A673 (cell line): ENCODE measurements at regions not wholly inside any gene's neighbourhood (a gene's known extent, or its start where the extent isn't known, plus 50 kb on each side); places are given as distances from the start of the nearest gene placed in this dataset.

Source experiments
- BruUV-seq: library from RNA; stranded (reverse); fragments of 400-500 nt; replicated peaks from 2 replicates; lab custom pipeline; 2021; lab: Mats Ljungman, UMichigan
- CTCF ChIA-PET: fragments of 300-600 bp; sonication (Branson Sonifier 250); formaldehyde crosslinking; loops from one replicate; lab custom pipeline; 2022; ENCODE audit warnings: antibody characterized with exemption; lab: Charles Lee
- POLR2A ChIA-PET: fragments of 300-600 bp; sonication (Branson Sonifier 250); formaldehyde crosslinking; loops from one replicate; lab custom pipeline; 2022; ENCODE audit warnings: antibody characterized with exemption; ENCODE audit not compliant: low non-redundant PET; lab: Charles Lee
- DNase-seq: peaks from one replicate; pipeline ENCODE4 v3.0.0-alpha.2; 2015; ENCODE audit warnings: low spot score
- H3K27ac ChIP-seq: fragments of 200-600 bp; sonication (generic); 2 replicates; pipeline ENCODE4 v1.5.1; 2016; ENCODE audit warnings: mixed run types, low read depth, mild to moderate bottlenecking, mixed read lengths, antibody characterized with exemption, low read length; ENCODE audit not compliant: poor library complexity, severe bottlenecking
- H3K27me3 ChIP-seq: fragments of 200-600 bp; sonication (generic); replicated peaks from 2 replicates; pipeline ENCODE4 v1.6.1; 2017; ENCODE audit warnings: mixed run types, low read depth, mild to moderate bottlenecking, mixed read lengths, antibody characterized with exemption, low read length; ENCODE audit not compliant: insufficient read depth, poor library complexity
- H3K36me3 ChIP-seq: fragments of 200-600 bp; sonication (generic); 2 replicates; pipeline ENCODE4 v1.6.1; 2016; ENCODE audit warnings: mixed run types, mild to moderate bottlenecking, mixed read lengths, antibody characterized with exemption, low read length; ENCODE audit not compliant: insufficient read depth, poor library complexity, severe bottlenecking
- H3K4me1 ChIP-seq: fragments of 200-600 bp; sonication (generic); 2 replicates; pipeline ENCODE4 v1.6.1; 2017; ENCODE audit warnings: mixed run types, mild to moderate bottlenecking, mixed read lengths, antibody characterized with exemption, low read length; ENCODE audit not compliant: insufficient read depth, poor library complexity, severe bottlenecking
- H3K4me3 ChIP-seq: fragments of 200-600 bp; sonication (generic); 2 replicates; pipeline ENCODE4 v1.5.1; 2016; ENCODE audit warnings: low read depth, mixed run types, mild to moderate bottlenecking, mixed read lengths, low read length; ENCODE audit not compliant: poor library complexity, severe bottlenecking
- H3K9me3 ChIP-seq: fragments of 200-600 bp; sonication (generic); 2 replicates; pipeline ENCODE4 v1.6.1; 2016; ENCODE audit warnings: mixed run types, low read depth, mild to moderate bottlenecking, mixed read lengths, antibody characterized with exemption, low read length; ENCODE audit not compliant: poor library complexity, severe bottlenecking
- EZH2 ChIP-seq: fragments of 200-600 bp; sonication (generic); IDR thresholded peaks from 2 replicates; pipeline ENCODE4 v1.6.1; 2017; ENCODE audit warnings: borderline replicate concordance, low read depth, mild to moderate bottlenecking, mixed read lengths, antibody characterized with exemption, low read length; ENCODE audit not compliant: poor library complexity, severe bottlenecking
- intact Hi-C: fragments of 100-400 bp; cut with micrococcal nuclease; formaldehyde crosslinking; loops from one replicate; pipeline ENCODE4 v1.10.0; 2022; ENCODE audit not compliant: unreplicated experiment
- TF ChIP-seq, protein P1 (sequence below): fragments of 300-800, 200-600 bp; sonication (generic); conservative IDR thresholded peaks from 2 replicates; pipeline ENCODE4 v1.5.1; 2017; ENCODE audit warnings: low read depth, mild to moderate bottlenecking, antibody characterized with exemption, low read length, moderate library complexity, mixed read lengths

- Histone ChIP-seq H3K4me3 (no peak overlapping the region), H3K27ac (no peak overlapping the region), H3K27me3 (no peaks in the 10 kb centered on the region), H3K9me3 (no peaks in the 10 kb centered on the region), H3K4me1 (no peaks in the 10 kb centered on the region), H3K36me3 (no peaks in the 10 kb centered on the region)
- BruUV-seq = no TSS peak
- no peak for DNase-seq
- TF ChIP-seq EZH2 = no peak
- TF ChIP-seq, protein P1, sequence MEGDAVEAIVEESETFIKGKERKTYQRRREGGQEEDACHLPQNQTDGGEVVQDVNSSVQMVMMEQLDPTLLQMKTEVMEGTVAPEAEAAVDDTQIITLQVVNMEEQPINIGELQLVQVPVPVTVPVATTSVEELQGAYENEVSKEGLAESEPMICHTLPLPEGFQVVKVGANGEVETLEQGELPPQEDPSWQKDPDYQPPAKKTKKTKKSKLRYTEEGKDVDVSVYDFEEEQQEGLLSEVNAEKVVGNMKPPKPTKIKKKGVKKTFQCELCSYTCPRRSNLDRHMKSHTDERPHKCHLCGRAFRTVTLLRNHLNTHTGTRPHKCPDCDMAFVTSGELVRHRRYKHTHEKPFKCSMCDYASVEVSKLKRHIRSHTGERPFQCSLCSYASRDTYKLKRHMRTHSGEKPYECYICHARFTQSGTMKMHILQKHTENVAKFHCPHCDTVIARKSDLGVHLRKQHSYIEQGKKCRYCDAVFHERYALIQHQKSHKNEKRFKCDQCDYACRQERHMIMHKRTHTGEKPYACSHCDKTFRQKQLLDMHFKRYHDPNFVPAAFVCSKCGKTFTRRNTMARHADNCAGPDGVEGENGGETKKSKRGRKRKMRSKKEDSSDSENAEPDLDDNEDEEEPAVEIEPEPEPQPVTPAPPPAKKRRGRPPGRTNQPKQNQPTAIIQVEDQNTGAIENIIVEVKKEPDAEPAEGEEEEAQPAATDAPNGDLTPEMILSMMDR = no peak
- intact Hi-C loops = no loop called here
- ChIA-PET POLR2A (no interaction called here), CTCF (no interaction called here)
Observed at GRCh38 chr5:125142458-125142857, 396.0 kb upstream of the ZNF608 start.

DNA sequence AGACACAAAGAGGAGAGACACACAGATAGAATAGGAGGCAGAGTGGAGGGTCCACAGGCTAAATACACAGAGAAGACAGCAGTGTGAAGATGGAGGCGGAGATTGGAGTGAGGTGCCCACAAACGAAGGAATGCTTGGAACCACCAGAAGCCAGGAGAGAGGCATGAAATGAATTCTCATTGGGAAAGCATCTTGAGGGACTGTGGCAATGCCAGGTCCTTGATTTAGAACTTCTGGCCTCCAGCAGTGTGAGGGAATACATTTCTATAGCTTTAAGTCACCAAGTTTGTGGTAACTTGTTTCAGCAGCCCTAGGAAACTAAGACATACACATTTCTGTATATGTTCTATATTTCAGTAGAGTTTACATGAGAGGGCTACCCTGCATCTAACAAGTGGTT lies 396.6 kb upstream of the ZNF608 start:
- no peaks in the 10 kb centered on the region for H3K36me3 ChIP-seq
- no peak for TF ChIP-seq EZH2
- TF ChIP-seq, protein P1 = no peak
- intact Hi-C loops = no loop called here
- H3K27me3 ChIP-seq = no peaks in the 10 kb centered on the region
- no peak overlapping the region for H3K4me3 ChIP-seq
- ChIA-PET CTCF (no interaction called here), POLR2A (no interaction called here)
- no TSS peak for BruUV-seq
- no peaks in the 10 kb centered on the region for H3K4me1 ChIP-seq
- no peak for DNase-seq
- no peak overlapping the region for H3K27ac ChIP-seq
- H3K9me3 ChIP-seq = no peaks in the 10 kb centered on the region

DNA sequence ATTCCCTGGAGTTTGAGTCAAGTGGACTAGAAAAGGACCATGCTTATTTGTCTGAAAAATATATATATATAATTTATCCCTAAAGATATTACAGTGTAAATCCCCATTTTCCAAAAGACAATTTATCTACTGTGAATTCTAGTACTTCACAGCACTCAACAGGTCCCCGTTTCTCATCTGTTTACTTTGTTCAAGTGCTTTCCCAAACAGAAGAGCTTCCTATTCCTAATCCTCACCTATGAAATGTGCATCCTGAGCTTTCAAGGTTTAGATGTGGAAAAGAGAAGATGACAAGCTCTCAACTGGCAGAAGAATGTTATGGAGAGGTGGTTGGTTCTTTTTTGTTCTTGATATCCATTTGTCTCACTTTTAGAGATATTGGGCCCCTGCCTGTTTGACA lies 401.6 kb upstream of the ZNF608 start:
- Histone ChIP-seq H3K27ac (no peak overlapping the region), H3K4me1 (no peaks in the 10 kb centered on the region), H3K27me3 (peaks cover 5% of the 10 kb centered on the region), H3K9me3 (no peaks in the 10 kb centered on the region), H3K4me3 (no peak overlapping the region), H3K36me3 (no peaks in the 10 kb centered on the region)
- CTCF ChIA-PET = no interaction called here
- POLR2A ChIA-PET = no interaction called here
- intact Hi-C loops = no loop called here
- DNase-seq = no peak
- TF ChIP-seq, protein P1 = no peak
- TF ChIP-seq EZH2 = no peak
- BruUV-seq = no TSS peak
